HepG2 (cell line): ENCODE measurements at regions not wholly inside any gene's neighbourhood (a gene's known extent, or its start where the extent isn't known, plus 50 kb on each side); places are given as distances from the start of the nearest gene placed in this dataset.

Experiments used
- ATF1 ChIP-seq: IDR thresholded peaks from 2 replicates; pipeline ENCODE4 v1.6.1; 2016; ENCODE audit warnings: mild to moderate bottlenecking, control low read depth
- POLR2A ChIP-seq, 2 experiments: IDR thresholded peaks; 2 replicates each; pipeline ENCODE4 v1.6.1; 2011; ENCODE audit warnings: low read depth in 2 of 2, low read length in 2 of 2, mild to moderate bottlenecking in 1 of 2, moderate library complexity in 1 of 2; ENCODE audit not compliant: insufficient read depth in 1 of 2
- POLR2AphosphoS5 ChIP-seq: IDR thresholded peaks from 2 replicates; pipeline ENCODE4 v1.6.1; 2012; ENCODE audit warnings: low read depth, low read length
- SRY ChIP-seq: sonication (generic); formaldehyde crosslinking; IDR thresholded peaks from 2 replicates; pipeline ENCODE4 v1.8.0; 2022; ENCODE audit warnings: mild to moderate bottlenecking, missing genetic modification reagents
- ZBTB1 ChIP-seq: sonication (generic); formaldehyde crosslinking; IDR thresholded peaks from 2 replicates; pipeline ENCODE4 v1.4.0; 2020; ENCODE audit warnings: missing genetic modification reagents, borderline replicate concordance
- TF ChIP-seq, protein P1 (sequence below): sonication (generic); formaldehyde crosslinking; conservative IDR thresholded peaks from 2 replicates; pipeline ENCODE4 v1.4.0; 2020; ENCODE audit warnings: missing genetic modification reagents
- TF ChIP-seq, protein P2 (sequence below): sonication (generic); formaldehyde crosslinking; IDR thresholded peaks from 2 replicates; pipeline ENCODE4 v1.5.0; 2020; ENCODE audit warnings: mild to moderate bottlenecking, missing genetic modification reagents, moderate library complexity
- TF ChIP-seq, protein P3 (sequence below): sonication (generic); formaldehyde crosslinking; IDR thresholded peaks from 2 replicates; pipeline ENCODE4 v1.4.0; 2020; ENCODE audit warnings: missing genetic modification reagents; ENCODE audit errors: not compliant biosample characterization
- TF ChIP-seq, protein P4 (sequence below), 2 experiments: IDR thresholded peaks; 2 replicates each; pipeline ENCODE4 v1.6.1; 2011 to 2012; ENCODE audit warnings: low read length in 2 of 2, borderline replicate concordance in 1 of 2, low read depth in 1 of 2, mild to moderate bottlenecking in 1 of 2, moderate library complexity in 1 of 2

DNA sequence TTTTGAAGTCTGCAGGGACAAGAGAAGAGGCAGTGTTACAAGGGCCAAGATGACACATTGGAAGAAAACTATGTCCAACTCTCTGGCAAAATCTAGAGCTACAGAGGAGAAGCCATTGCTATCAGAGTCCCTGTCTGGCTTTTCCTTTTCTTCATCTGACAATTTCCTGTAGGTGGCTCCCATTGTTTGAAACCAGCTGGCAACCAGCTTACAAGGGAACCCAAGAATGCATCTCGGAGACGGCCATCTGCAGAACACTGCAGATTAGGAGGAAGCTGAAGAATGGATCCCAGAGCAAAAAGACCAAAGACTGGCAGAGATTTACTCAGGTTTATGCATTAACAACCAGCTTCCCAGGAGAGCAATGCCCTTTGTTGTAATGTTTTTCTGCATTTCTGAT lies 216.2 kb upstream of the CTSO start:
- TF ChIP-seq POLR2A (IDR thresholded peaks at IDR 0.05; ENCODE audit: insufficient read depth in 1 of 2, low read depth in 2 of 2, low read length in 2 of 2): no peak
- no peak for TF ChIP-seq ATF1 (CRISPR knock-in tag)
- TF ChIP-seq, protein P1, sequence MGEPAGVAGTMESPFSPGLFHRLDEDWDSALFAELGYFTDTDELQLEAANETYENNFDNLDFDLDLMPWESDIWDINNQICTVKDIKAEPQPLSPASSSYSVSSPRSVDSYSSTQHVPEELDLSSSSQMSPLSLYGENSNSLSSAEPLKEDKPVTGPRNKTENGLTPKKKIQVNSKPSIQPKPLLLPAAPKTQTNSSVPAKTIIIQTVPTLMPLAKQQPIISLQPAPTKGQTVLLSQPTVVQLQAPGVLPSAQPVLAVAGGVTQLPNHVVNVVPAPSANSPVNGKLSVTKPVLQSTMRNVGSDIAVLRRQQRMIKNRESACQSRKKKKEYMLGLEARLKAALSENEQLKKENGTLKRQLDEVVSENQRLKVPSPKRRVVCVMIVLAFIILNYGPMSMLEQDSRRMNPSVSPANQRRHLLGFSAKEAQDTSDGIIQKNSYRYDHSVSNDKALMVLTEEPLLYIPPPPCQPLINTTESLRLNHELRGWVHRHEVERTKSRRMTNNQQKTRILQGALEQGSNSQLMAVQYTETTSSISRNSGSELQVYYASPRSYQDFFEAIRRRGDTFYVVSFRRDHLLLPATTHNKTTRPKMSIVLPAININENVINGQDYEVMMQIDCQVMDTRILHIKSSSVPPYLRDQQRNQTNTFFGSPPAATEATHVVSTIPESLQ (CRISPR knock-in tag): no peak
- TF ChIP-seq, protein P2, sequence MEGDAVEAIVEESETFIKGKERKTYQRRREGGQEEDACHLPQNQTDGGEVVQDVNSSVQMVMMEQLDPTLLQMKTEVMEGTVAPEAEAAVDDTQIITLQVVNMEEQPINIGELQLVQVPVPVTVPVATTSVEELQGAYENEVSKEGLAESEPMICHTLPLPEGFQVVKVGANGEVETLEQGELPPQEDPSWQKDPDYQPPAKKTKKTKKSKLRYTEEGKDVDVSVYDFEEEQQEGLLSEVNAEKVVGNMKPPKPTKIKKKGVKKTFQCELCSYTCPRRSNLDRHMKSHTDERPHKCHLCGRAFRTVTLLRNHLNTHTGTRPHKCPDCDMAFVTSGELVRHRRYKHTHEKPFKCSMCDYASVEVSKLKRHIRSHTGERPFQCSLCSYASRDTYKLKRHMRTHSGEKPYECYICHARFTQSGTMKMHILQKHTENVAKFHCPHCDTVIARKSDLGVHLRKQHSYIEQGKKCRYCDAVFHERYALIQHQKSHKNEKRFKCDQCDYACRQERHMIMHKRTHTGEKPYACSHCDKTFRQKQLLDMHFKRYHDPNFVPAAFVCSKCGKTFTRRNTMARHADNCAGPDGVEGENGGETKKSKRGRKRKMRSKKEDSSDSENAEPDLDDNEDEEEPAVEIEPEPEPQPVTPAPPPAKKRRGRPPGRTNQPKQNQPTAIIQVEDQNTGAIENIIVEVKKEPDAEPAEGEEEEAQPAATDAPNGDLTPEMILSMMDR: no peak
- TF ChIP-seq, protein P3, sequence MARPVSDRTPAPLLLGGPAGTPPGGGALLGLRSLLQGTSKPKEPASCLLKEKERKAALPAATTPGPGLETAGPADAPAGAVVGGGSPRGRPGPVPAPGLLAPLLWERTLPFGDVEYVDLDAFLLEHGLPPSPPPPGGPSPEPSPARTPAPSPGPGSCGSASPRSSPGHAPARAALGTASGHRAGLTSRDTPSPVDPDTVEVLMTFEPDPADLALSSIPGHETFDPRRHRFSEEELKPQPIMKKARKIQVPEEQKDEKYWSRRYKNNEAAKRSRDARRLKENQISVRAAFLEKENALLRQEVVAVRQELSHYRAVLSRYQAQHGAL (CRISPR knock-in tag): no peak
- no peak for TF ChIP-seq SRY (CRISPR knock-in tag)
- TF ChIP-seq, protein P4, sequence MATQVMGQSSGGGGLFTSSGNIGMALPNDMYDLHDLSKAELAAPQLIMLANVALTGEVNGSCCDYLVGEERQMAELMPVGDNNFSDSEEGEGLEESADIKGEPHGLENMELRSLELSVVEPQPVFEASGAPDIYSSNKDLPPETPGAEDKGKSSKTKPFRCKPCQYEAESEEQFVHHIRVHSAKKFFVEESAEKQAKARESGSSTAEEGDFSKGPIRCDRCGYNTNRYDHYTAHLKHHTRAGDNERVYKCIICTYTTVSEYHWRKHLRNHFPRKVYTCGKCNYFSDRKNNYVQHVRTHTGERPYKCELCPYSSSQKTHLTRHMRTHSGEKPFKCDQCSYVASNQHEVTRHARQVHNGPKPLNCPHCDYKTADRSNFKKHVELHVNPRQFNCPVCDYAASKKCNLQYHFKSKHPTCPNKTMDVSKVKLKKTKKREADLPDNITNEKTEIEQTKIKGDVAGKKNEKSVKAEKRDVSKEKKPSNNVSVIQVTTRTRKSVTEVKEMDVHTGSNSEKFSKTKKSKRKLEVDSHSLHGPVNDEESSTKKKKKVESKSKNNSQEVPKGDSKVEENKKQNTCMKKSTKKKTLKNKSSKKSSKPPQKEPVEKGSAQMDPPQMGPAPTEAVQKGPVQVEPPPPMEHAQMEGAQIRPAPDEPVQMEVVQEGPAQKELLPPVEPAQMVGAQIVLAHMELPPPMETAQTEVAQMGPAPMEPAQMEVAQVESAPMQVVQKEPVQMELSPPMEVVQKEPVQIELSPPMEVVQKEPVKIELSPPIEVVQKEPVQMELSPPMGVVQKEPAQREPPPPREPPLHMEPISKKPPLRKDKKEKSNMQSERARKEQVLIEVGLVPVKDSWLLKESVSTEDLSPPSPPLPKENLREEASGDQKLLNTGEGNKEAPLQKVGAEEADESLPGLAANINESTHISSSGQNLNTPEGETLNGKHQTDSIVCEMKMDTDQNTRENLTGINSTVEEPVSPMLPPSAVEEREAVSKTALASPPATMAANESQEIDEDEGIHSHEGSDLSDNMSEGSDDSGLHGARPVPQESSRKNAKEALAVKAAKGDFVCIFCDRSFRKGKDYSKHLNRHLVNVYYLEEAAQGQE (IDR thresholded peaks at IDR 0.05; ENCODE audit: borderline replicate concordance in 1 of 2, low read depth in 1 of 2, low read length in 2 of 2): no peak
- TF ChIP-seq ZBTB1 (CRISPR knock-in tag): no peak
- TF ChIP-seq POLR2AphosphoS5: no peak
